GM18868 (cell line): ENCODE measurements at regions not wholly inside any gene's neighbourhood (a gene's known extent, or its start where the extent isn't known, plus 50 kb on each side); places are given as distances from the start of the nearest gene placed in this dataset.

Experiments used
- ATAC-seq: cut with Tn5 transposase; IDR thresholded peaks from one replicate; pipeline ENCODE4 v1.9.1; 2021; ENCODE audit warnings: mild to moderate bottlenecking, moderate library complexity; ENCODE audit not compliant: unreplicated experiment

GRCh38 chr17:36755586-36755985 lies 154.2 kb downstream of the MRM1 start:
- ATAC-seq = no peak

GRCh38 chr17:36756695-36757094 lies 155.3 kb downstream of the MRM1 start:
- ATAC-seq = no peak

- ATAC-seq = no peak
Measured at GRCh38 chr17:36760425-36760824, 159.0 kb downstream of the MRM1 start.

GRCh38 chr17:36761203-36761950 lies 160.0 kb downstream of the MRM1 start:
- no peak for ATAC-seq

GRCh38 chr17:36765436-36766043 lies 164.2 kb downstream of the MRM1 start:
- ATAC-seq = no peak

- no peak for ATAC-seq
Measured at GRCh38 chr17:36768394-36768793, 167.0 kb downstream of the MRM1 start.

- ATAC-seq = no peak
Measured at GRCh38 chr17:36773039-36773438, 164.2 kb upstream of the LHX1 start.

- ATAC-seq = no peak
Measured at GRCh38 chr17:36777118-36777517, 160.2 kb upstream of the LHX1 start.

GRCh38 chr17:36778448-36778847 lies 158.8 kb upstream of the LHX1 start:
- no peak for ATAC-seq

GRCh38 chr17:36779550-36779949 lies 157.7 kb upstream of the LHX1 start:
- no peak for ATAC-seq

- ATAC-seq = no peak
Measured at GRCh38 chr17:36784633-36785032, 152.6 kb upstream of the LHX1 start.

GRCh38 chr17:36786867-36787266 lies 150.4 kb upstream of the LHX1 start:
- ATAC-seq = no peak

- no peak for ATAC-seq
Measured at GRCh38 chr17:36791150-36791941, 145.9 kb upstream of the LHX1 start.

- ATAC-seq = no peak
Measured at GRCh38 chr17:36791942-36792475, 145.3 kb upstream of the LHX1 start.

GRCh38 chr17:36792849-36793248 lies 144.4 kb upstream of the LHX1 start:
- ATAC-seq = no peak

- ATAC-seq = no peak
Measured at GRCh38 chr17:36793976-36794375, 143.3 kb upstream of the LHX1 start.

GRCh38 chr17:36807496-36808179 lies 129.6 kb upstream of the LHX1 start:
- ATAC-seq = no peak

GRCh38 chr17:36808180-36808661 lies 129.1 kb upstream of the LHX1 start:
- ATAC-seq = no peak

GRCh38 chr17:36812762-36813161 lies 124.5 kb upstream of the LHX1 start:
- ATAC-seq = no peak

- ATAC-seq = no peak
Measured at GRCh38 chr17:36813357-36813756, 123.9 kb upstream of the LHX1 start.
